ENCODE measurements at regions not wholly inside any gene's neighbourhood (a gene's known extent, or its start where the extent isn't known, plus 50 kb on each side); places are given as distances from the start of the nearest gene placed in this dataset.

- Histone ChIP-seq H3K18ac (ENCODE audit: low read depth, low read length) (no peak overlapping the region), H3K27ac (ENCODE audit: insufficient read depth, low read length) (no peak overlapping the region), H3K79me1 (ENCODE audit: low read depth in 1 of 2, low read length in 2 of 2) (no peaks in the 10 kb centered on the region), H4K8ac (ENCODE audit: low read depth in 2 of 2, low read length in 2 of 2) (no peak overlapping the region), H2AK5ac (ENCODE audit: low read depth, low read length) (no peak overlapping the region), H2BK15ac (ENCODE audit: low read depth, low read length) (no peak overlapping the region), H2BK120ac (ENCODE audit: low read depth, low read length) (no peak overlapping the region), H4K5ac (ENCODE audit: low read depth, low read length) (no peak overlapping the region), H3K4me1 (ENCODE audit: control insufficient read depth, insufficient read depth, low read length) (no peaks in the 10 kb centered on the region), H2AFZ (replicated peaks; ENCODE audit: low read length, poor library complexity) (no peak overlapping the region), H3K4ac (ENCODE audit: low read depth, low read length) (no peak overlapping the region), H3K9me1 (ENCODE audit: insufficient read depth, low read length) (no peaks in the 10 kb centered on the region), H3K56ac (ENCODE audit: extremely low read depth, insufficient read depth, low read length) (no peak overlapping the region), H3K36me3 (ENCODE audit: control insufficient read depth, insufficient read depth, low read length) (no peaks in the 10 kb centered on the region), H2BK5ac (ENCODE audit: low read depth, low read length, poor library complexity, severe bottlenecking) (no peak overlapping the region), H3K4me3 (ENCODE audit: insufficient read depth, low read depth, low read length) (no peak overlapping the region), H3K27me3 (ENCODE audit: control insufficient read depth, insufficient read depth, low read length) (peaks cover 30% of the 10 kb centered on the region), H3K23ac (ENCODE audit: low read depth, low read length) (no peak overlapping the region), H4K91ac (ENCODE audit: insufficient read depth, low read depth, low read length) (no peak overlapping the region), H3K9me3 (ENCODE audit: control insufficient read depth, insufficient read depth, low read length) (no peaks in the 10 kb centered on the region), H4K20me1 (ENCODE audit: insufficient read depth, low read length) (no peaks in the 10 kb centered on the region), H3K14ac (replicated peaks; ENCODE audit: low read depth, low read length) (no peak overlapping the region), H2BK20ac (ENCODE audit: low read depth, low read length) (no peak overlapping the region), H2AK9ac (replicated peaks; ENCODE audit: low read depth, low read length, poor library complexity) (no peak overlapping the region), H3K4me2 (ENCODE audit: low read depth, low read length) (no peak overlapping the region), H3K9ac (ENCODE audit: low read depth, low read length) (no peak overlapping the region)
- no peak for TF ChIP-seq BHLHE40 (IDR thresholded peaks at IDR 0.05; ENCODE audit: low read depth, low read length)
- no peak for TF ChIP-seq RAD21 (IDR thresholded peaks at IDR 0.05; ENCODE audit: low read length)
- no peak for TF ChIP-seq RFX5 (IDR thresholded peaks at IDR 0.05; ENCODE audit: low read depth, low read length)
- no peak for TF ChIP-seq MXI1 (IDR thresholded peaks at IDR 0.05; ENCODE audit: borderline replicate concordance, low read depth, low read length)
- TF ChIP-seq USF2 (IDR thresholded peaks at IDR 0.05; ENCODE audit: low read depth, low read length), result no peak
- TF ChIP-seq NFE2L2 (IDR thresholded peaks at IDR 0.05; ENCODE audit: low read depth, low read length), result no peak
- no peak for TF ChIP-seq RCOR1 (IDR thresholded peaks at IDR 0.05; ENCODE audit: insufficient replicate concordance, low read length)
- TF ChIP-seq CHD1 (IDR thresholded peaks at IDR 0.05; ENCODE audit: low read depth, low read length), result no peak
- dilution Hi-C loops (cut with HindIII; ENCODE audit: low sequenced_read_pairs, unreplicated experiment), result no loop called here
- intact Hi-C loops (cut with micrococcal nuclease), result no loop called here
- ATAC-seq (ENCODE audit: low read depth) (no peak), DNase-seq (no peak)
- BruUV-seq (replicated peaks), result no TSS peak
- ChIA-PET CTCF (no interaction called here), POLR2A (ENCODE audit: unreplicated experiment) (no interaction called here)
- WGBS, 2 experiments (ENCODE audit: extremely low coverage in 2 of 2, insufficient read length in 1 of 2), result 22% methylated on average over 3 of the region's 5 CpGs; no CpG with 5 or more reads in 1 of the 2 experiments
- in situ Hi-C loops (cut with MboI; ENCODE audit: low sequenced_read_pairs), result no loop called here
Measured at GRCh38 chr13:109584844-109585361, 201.5 kb downstream of the IRS2 start.

Measured in IMR-90 (cell line).